ENCODE measurements at regions not wholly inside any gene's neighbourhood (a gene's known extent, or its start where the extent isn't known, plus 50 kb on each side); places are given as distances from the start of the nearest gene placed in this dataset.
"Not testable (repeated sequence)": the region's sequence is repeated elsewhere in the genome, so short reads cannot be mapped to it uniquely, and the experiment has no call there.

- no peak for TF ChIP-seq CTCF (IDR thresholded peaks at IDR 0.05)
- DNase-seq (ENCODE audit: low spot score) (no peak), ATAC-seq (ENCODE audit: low FRiP score) (no peak)
Measured at GRCh38 chr2:150803689-150804398, 316.4 kb upstream of the RND3 start.

- ATAC-seq (ENCODE audit: low FRiP score) (no peak), DNase-seq (ENCODE audit: low spot score) (no peak)
- TF ChIP-seq CTCF (IDR thresholded peaks at IDR 0.05) = no peak
Measured at GRCh38 chr2:150802635-150803034, 315.2 kb upstream of the RND3 start.

GRCh38 chr2:150796236-150796635, 308.8 kb upstream of the RND3 start:
- not testable (repeated sequence) for DNase-seq (ENCODE audit: low spot score); ATAC-seq (ENCODE audit: low FRiP score)

GRCh38 chr2:150792780-150793300, 305.4 kb upstream of the RND3 start:
- ATAC-seq (ENCODE audit: low FRiP score) (no peak), DNase-seq (ENCODE audit: low spot score) (no peak)
- TF ChIP-seq CTCF (IDR thresholded peaks at IDR 0.05) = no peak

GRCh38 chr2:150791567-150791966, 304.1 kb upstream of the RND3 start:
- DNase-seq (ENCODE audit: low spot score) (no peak), ATAC-seq (ENCODE audit: low FRiP score) (no peak)
- TF ChIP-seq CTCF (IDR thresholded peaks at IDR 0.05) = no peak

- TF ChIP-seq CTCF (IDR thresholded peaks at IDR 0.05) = no peak
- no peak for DNase-seq (ENCODE audit: low spot score)
- no peak for ATAC-seq (ENCODE audit: low FRiP score)
Measured at GRCh38 chr2:150789376-150789905, 302.0 kb upstream of the RND3 start.

- ATAC-seq (ENCODE audit: low FRiP score) = no peak
- no peak for DNase-seq (ENCODE audit: low spot score)
- no peak for TF ChIP-seq CTCF (IDR thresholded peaks at IDR 0.05)
Measured at GRCh38 chr2:150788426-150789140, 301.1 kb upstream of the RND3 start.

All from omental fat pad (tissue), 3 donors.